ENCODE measurements at regions not wholly inside any gene's neighbourhood (a gene's known extent, or its start where the extent isn't known, plus 50 kb on each side); places are given as distances from the start of the nearest gene placed in this dataset.

- no peak overlapping the region for H3K4me3 ChIP-seq (replicated peaks in 1 of 3)
- no peaks in the 10 kb centered on the region for H3K4me1 ChIP-seq
- WGBS, 2 donors = 83 to 86% methylated on average over 10 of the region's 10 CpGs
- no peaks in the 10 kb centered on the region for H3K27me3 ChIP-seq
- no peak for DNase-seq
- H3K9me3 ChIP-seq = no peaks in the 10 kb centered on the region
- intact Hi-C loops (cut with DNase I) = no loop called here
- no peak for TF ChIP-seq CTCF (IDR thresholded peaks at IDR 0.05)
- TF ChIP-seq POLR2A (IDR thresholded peaks at IDR 0.05) = no peak
- no peak overlapping the region for H3K27ac ChIP-seq
- H3K36me3 ChIP-seq = no peaks in the 10 kb centered on the region
Measured at GRCh38 chr15:59945036-59945435, 59.1 kb upstream of the FOXB1 start.

- TF ChIP-seq POLR2A (IDR thresholded peaks at IDR 0.05) = no peak
- Histone ChIP-seq H3K9me3 (no peaks in the 10 kb centered on the region), H3K4me3 (replicated peaks in 1 of 3) (no peak overlapping the region), H3K4me1 (no peaks in the 10 kb centered on the region), H3K27ac (no peak overlapping the region), H3K36me3 (no peaks in the 10 kb centered on the region), H3K27me3 (no peaks in the 10 kb centered on the region)
- WGBS, 2 donors = 84 to 87% methylated on average over 6 of the region's 6 CpGs
- DNase-seq = no peak
- intact Hi-C loops (cut with DNase I) = no loop called here
Measured at GRCh38 chr15:59941612-59942011, 62.5 kb upstream of the FOXB1 start.

- no peak for DNase-seq
- Histone ChIP-seq H3K36me3 (no peaks in the 10 kb centered on the region), H3K4me1 (no peaks in the 10 kb centered on the region), H3K27me3 (no peaks in the 10 kb centered on the region), H3K9me3 (no peaks in the 10 kb centered on the region), H3K4me3 (replicated peaks in 1 of 3) (no peak overlapping the region), H3K27ac (no peak overlapping the region)
- 92 to 100% methylated on average over 1 of the region's 1 CpG for WGBS, 2 donors
- TF ChIP-seq POLR2A (IDR thresholded peaks at IDR 0.05) = no peak
- TF ChIP-seq CTCF (IDR thresholded peaks at IDR 0.05) = no peak
- intact Hi-C loops (cut with DNase I) = no loop called here
Measured at GRCh38 chr15:59940928-59941327, 63.2 kb upstream of the FOXB1 start.

GRCh38 chr15:59940456-59940855 is 63.7 kb upstream of the FOXB1 start:
- no peak for DNase-seq
- no peaks in the 10 kb centered on the region for H3K27me3 ChIP-seq
- intact Hi-C loops (cut with DNase I) = no loop called here
- WGBS, 2 donors = 88% methylated on average over 6 of the region's 6 CpGs
- no peaks in the 10 kb centered on the region for H3K36me3 ChIP-seq
- no peaks in the 10 kb centered on the region for H3K9me3 ChIP-seq
- no peak overlapping the region for H3K27ac ChIP-seq
- no peak overlapping the region for H3K4me3 ChIP-seq (replicated peaks in 1 of 3)
- no peak for TF ChIP-seq CTCF (IDR thresholded peaks at IDR 0.05)
- TF ChIP-seq POLR2A (IDR thresholded peaks at IDR 0.05) = no peak
- H3K4me1 ChIP-seq = no peaks in the 10 kb centered on the region

GRCh38 chr15:59936741-59937140 is 67.4 kb upstream of the FOXB1 start:
- TF ChIP-seq POLR2A (IDR thresholded peaks at IDR 0.05) = no peak
- TF ChIP-seq CTCF (IDR thresholded peaks at IDR 0.05) = no peak
- Histone ChIP-seq H3K27ac (no peak overlapping the region), H3K27me3 (no peaks in the 10 kb centered on the region), H3K9me3 (no peaks in the 10 kb centered on the region), H3K4me3 (replicated peaks in 1 of 3) (no peak overlapping the region), H3K36me3 (no peaks in the 10 kb centered on the region), H3K4me1 (no peaks in the 10 kb centered on the region)
- WGBS, 2 donors = 34 to 36% methylated on average over 8 of the region's 8 CpGs
- intact Hi-C loops (cut with DNase I) = no loop called here
- DNase-seq = no peak

GRCh38 chr15:59933607-59934006 is 70.5 kb upstream of the FOXB1 start:
- intact Hi-C loops (cut with DNase I) = no loop called here
- H3K4me1 ChIP-seq = no peaks in the 10 kb centered on the region
- TF ChIP-seq CTCF (IDR thresholded peaks at IDR 0.05) (no peak), POLR2A (IDR thresholded peaks at IDR 0.05) (no peak)
- no peak overlapping the region for H3K4me3 ChIP-seq (replicated peaks in 1 of 3)
- no peak for DNase-seq
- H3K36me3 ChIP-seq = no peaks in the 10 kb centered on the region
- no peak overlapping the region for H3K27ac ChIP-seq
- H3K9me3 ChIP-seq = no peaks in the 10 kb centered on the region
- WGBS, 2 donors = 85 to 86% methylated on average over 4 of the region's 4 CpGs
- no peaks in the 10 kb centered on the region for H3K27me3 ChIP-seq
